GM23248 (cell line): ENCODE measurements at regions not wholly inside any gene's neighbourhood (a gene's known extent, or its start where the extent isn't known, plus 50 kb on each side); places are given as distances from the start of the nearest gene placed in this dataset.

ENCODE experiments used
- EZH2 ChIP-seq: fragments of 200-600 bp; sonication (generic); IDR thresholded peaks from 2 replicates; pipeline ENCODE4 v1.6.1; 2018; ENCODE audit warnings: antibody characterized with exemption, mild to moderate bottlenecking; ENCODE audit not compliant: insufficient read depth, poor library complexity, severe bottlenecking
- EZH2phosphoT487 ChIP-seq: fragments of 200-600 bp; sonication (generic); IDR thresholded peaks from 2 replicates; pipeline ENCODE4 v1.6.1; 2018; ENCODE audit warnings: antibody characterized with exemption, moderate library complexity, mild to moderate bottlenecking, low read depth; ENCODE audit not compliant: insufficient read depth

GRCh38 chr7:113179313-113179712, 61.0 kb upstream of the SMIM30 start:
- TF ChIP-seq EZH2phosphoT487 (no peak), EZH2 (no peak)
